ENCODE measurements at regions not wholly inside any gene's neighbourhood (a gene's known extent, or its start where the extent isn't known, plus 50 kb on each side); places are given as distances from the start of the nearest gene placed in this dataset.

DNA sequence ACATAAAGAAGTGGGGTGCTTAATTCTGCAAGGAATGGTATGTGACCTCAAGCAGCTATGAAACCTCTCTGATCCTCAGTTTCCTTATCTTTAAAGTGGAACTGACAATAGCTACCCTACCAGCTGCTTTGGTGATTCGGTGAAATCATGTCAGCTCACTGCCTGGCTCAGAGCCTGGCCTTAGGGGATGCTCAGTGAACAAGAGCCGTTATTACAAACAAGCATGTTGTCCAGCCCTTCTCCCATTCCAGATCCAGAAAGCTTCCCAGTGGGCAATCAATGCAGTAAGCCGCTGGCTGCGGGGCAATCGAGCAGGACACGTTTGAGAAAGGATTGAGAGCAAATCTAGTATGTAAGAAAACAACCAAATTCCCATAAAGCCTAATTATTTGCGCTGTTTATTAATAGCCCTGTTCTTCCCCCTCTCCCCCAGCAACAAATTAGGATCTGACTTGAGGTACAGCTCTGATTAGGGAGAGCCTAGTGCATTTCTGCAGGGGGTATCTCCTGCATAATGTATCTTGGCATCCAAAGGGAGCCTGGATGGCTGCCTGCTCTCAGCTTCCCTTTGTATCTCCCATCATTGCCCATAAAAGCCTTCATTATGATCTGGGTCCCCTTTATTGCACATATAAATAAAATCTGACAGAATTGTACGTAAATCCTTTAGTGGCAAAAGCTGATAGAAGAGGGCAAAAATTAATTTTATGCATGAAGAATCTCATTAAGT is 371.4 kb downstream of the TMEM232 start:
- TF ChIP-seq, protein P1, sequence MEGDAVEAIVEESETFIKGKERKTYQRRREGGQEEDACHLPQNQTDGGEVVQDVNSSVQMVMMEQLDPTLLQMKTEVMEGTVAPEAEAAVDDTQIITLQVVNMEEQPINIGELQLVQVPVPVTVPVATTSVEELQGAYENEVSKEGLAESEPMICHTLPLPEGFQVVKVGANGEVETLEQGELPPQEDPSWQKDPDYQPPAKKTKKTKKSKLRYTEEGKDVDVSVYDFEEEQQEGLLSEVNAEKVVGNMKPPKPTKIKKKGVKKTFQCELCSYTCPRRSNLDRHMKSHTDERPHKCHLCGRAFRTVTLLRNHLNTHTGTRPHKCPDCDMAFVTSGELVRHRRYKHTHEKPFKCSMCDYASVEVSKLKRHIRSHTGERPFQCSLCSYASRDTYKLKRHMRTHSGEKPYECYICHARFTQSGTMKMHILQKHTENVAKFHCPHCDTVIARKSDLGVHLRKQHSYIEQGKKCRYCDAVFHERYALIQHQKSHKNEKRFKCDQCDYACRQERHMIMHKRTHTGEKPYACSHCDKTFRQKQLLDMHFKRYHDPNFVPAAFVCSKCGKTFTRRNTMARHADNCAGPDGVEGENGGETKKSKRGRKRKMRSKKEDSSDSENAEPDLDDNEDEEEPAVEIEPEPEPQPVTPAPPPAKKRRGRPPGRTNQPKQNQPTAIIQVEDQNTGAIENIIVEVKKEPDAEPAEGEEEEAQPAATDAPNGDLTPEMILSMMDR (IDR thresholded peaks at IDR 0.05), result no peak
- TF ChIP-seq POLR2A (IDR thresholded peaks at IDR 0.05), result no peak
